ENCODE measurements at regions not wholly inside any gene's neighbourhood (a gene's known extent, or its start where the extent isn't known, plus 50 kb on each side); places are given as distances from the start of the nearest gene placed in this dataset.

DNA sequence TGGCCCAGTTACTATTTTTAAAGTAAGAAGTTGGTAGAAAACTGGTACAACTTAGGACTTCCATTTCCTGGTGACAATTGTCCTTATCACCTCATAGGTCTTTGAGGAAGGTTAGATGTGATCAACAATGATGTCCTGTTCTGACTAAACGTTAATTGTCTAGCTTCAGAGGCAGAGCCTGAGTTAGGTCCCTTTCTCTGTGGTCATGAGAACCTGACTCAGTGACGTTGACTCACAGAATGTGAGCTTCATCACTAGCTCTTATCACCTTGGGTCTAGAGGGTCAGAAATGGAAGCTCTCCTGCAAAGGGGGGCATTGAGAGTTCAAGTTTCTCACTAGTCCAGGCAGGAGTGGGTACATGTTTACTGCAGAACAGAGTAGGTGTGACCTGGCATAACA lies 60.6 kb upstream of the ATP8B1 start:
- Mint-ChIP-seq H3K4me1 (no peaks in the 10 kb centered on the region), H3K36me3 (no peaks in the 10 kb centered on the region), H3K27ac (no peak overlapping the region), H3K4me3 (no peak overlapping the region), H3K27me3 (peaks cover 5% of the 10 kb centered on the region), H3K9me3 (no peaks in the 10 kb centered on the region)
- DNase-seq (ENCODE audit: low spot score in 2 of 2) = no peak
- ATAC-seq (ENCODE audit: low read depth) = no peak

DNA sequence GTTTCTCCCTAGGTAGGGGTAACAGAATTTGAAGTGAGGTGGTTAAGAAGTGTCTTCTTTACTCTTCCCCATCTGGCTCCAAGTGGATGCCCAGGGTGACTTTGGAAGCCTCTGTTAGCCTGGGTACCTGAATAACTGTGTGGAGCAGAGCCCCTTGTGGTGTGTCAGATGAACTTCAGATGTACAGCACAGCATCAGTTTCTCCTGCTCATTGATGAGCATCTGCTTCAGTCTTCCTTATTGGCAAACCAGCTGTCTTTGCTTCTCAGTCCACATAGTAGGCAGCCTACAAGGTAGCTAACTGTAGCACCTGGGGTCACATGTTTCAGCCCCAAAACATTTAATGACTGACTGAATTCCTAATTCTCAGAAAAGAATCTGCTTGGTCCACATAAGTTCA lies 56.2 kb upstream of the ATP8B1 start:
- peaks cover 4% of the 10 kb centered on the region for H3K9me3 Mint-ChIP-seq
- no peaks in the 10 kb centered on the region for H3K36me3 Mint-ChIP-seq
- peaks cover 5% of the 10 kb centered on the region for H3K4me1 Mint-ChIP-seq
- no peak overlapping the region for H3K27ac Mint-ChIP-seq
- H3K27me3 Mint-ChIP-seq = peaks cover 5% of the 10 kb centered on the region
- DNase-seq (ENCODE audit: low spot score in 2 of 2) (no peak), ATAC-seq (ENCODE audit: low read depth) (peak; percentile 41)
- no peak overlapping the region for H3K4me3 Mint-ChIP-seq

DNA sequence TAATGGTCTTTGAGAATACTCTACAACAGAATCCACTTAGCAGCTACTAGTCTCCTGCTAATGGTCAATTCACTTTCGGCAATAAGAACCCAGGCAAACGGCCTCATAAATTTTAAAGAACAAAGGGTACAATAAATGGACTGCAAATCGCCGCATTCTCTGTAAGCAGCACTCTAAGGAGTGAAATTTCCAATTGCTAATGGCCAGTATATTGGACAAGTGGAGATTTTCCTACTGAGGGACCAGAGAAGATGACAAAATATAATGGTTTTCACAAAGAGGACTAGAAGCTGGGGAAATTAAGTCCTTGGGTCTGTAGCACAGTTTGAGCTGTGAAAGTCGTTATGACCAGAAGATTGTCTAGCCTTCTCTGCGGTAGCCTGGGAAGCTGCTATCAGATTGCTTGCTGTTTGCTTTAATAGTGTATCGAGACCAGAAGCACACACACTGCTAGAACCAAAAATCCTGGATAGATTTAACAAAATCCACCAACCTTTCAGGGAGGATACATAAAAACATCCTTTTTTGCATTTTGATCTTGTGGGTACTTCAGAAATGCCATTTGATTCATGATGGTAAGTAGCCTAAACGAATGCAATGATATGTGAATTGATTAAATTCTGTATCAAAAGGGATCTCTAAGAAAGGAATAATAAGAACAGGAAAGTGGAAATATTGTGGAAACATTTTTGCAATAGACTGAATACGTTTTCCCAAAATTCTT lies 53.6 kb upstream of the ATP8B1 start:
- DNase-seq (ENCODE audit: low spot score in 2 of 2) (no peak), ATAC-seq (ENCODE audit: low read depth) (no peak)
- no peak overlapping the region for H3K4me3 Mint-ChIP-seq
- H3K4me1 Mint-ChIP-seq = peaks cover 5% of the 10 kb centered on the region
- H3K27me3 Mint-ChIP-seq = no peaks in the 10 kb centered on the region
- H3K9me3 Mint-ChIP-seq = peaks cover 4% of the 10 kb centered on the region
- no peaks in the 10 kb centered on the region for H3K36me3 Mint-ChIP-seq
- H3K27ac Mint-ChIP-seq = no peak overlapping the region

DNA sequence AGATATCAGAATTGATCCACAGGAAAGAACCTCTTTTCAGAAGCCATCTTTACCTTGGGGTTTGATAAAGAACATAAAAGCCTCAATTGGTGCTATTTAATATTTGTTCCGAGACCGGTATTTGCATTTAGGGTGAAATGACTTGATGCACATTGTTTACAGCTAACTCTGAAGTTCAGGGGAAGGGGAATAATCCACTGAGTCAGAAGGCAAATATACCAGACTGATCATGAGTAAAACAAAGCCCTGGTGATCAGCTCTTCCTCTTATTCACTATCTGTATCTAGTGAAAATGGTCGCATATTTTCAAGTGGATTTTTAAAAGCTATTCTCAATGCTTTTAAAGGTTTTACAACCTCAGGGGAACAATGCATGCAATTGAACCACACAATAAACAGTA lies 53.0 kb upstream of the ATP8B1 start:
- H3K36me3 Mint-ChIP-seq = no peaks in the 10 kb centered on the region

DNA sequence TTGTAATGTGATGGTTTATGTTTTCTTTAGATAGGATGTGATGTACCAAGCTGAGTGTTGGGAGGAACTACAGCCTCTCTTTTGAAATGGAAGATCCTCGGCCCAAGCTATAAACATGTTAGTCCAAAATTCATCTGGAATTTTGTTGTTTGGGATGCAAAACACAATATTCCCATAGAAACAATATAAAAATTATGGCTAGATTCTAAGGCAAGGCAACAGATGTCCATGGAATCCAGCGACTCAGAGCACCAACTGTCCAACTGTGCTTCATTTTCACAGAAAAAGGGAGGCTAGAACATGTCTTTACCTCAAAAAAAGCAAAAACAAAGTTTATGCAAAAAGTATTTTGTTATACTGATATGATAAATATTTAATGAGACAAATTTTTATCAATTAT lies 52.4 kb upstream of the ATP8B1 start:
- no peak overlapping the region for H3K27ac Mint-ChIP-seq
- H3K27me3 Mint-ChIP-seq = no peaks in the 10 kb centered on the region
- peaks cover 4% of the 10 kb centered on the region for H3K9me3 Mint-ChIP-seq
- ATAC-seq (ENCODE audit: low read depth) = no peak
- peaks cover 5% of the 10 kb centered on the region for H3K4me1 Mint-ChIP-seq
- H3K36me3 Mint-ChIP-seq = no peaks in the 10 kb centered on the region
- no peak for DNase-seq (ENCODE audit: low spot score in 2 of 2)
- no peak overlapping the region for H3K4me3 Mint-ChIP-seq

More for the DNA sequence above, 53.0 kb upstream of the ATP8B1 start:
- H3K4me1 Mint-ChIP-seq = peaks cover 5% of the 10 kb centered on the region
- H3K9me3 Mint-ChIP-seq = peaks cover 4% of the 10 kb centered on the region
- ATAC-seq (ENCODE audit: low read depth) (no peak), DNase-seq (ENCODE audit: low spot score in 2 of 2) (no peak)
- no peak overlapping the region for H3K4me3 Mint-ChIP-seq
- no peaks in the 10 kb centered on the region for H3K27me3 Mint-ChIP-seq
- H3K27ac Mint-ChIP-seq = no peak overlapping the region

DNA sequence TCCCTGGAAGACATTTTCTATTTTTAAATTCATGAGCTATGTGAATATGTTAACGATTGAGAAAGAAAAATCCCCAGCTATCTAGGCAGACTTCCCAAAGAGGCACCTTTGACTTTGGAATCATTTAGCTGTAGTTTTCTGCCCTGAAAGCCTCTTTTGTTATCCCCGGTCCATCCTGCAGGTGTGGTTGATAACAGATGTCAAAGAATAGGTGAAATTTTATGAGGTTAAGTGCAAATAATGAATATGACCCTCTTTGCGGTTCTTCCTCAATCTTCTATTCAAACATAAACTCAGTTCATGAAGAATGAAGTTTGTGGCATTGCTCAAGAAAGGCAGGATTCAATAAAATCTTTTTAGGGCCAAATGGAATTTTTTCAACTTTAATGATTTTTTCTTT lies 51.6 kb upstream of the ATP8B1 start:
- Mint-ChIP-seq H3K9me3 (peaks cover 6% of the 10 kb centered on the region), H3K27ac (no peak overlapping the region), H3K4me3 (no peak overlapping the region), H3K4me1 (peaks cover 5% of the 10 kb centered on the region), H3K27me3 (no peaks in the 10 kb centered on the region), H3K36me3 (peaks cover 2% of the 10 kb centered on the region)
- no peak for DNase-seq (ENCODE audit: low spot score in 2 of 2)
- ATAC-seq (ENCODE audit: low read depth) = no peak

DNA sequence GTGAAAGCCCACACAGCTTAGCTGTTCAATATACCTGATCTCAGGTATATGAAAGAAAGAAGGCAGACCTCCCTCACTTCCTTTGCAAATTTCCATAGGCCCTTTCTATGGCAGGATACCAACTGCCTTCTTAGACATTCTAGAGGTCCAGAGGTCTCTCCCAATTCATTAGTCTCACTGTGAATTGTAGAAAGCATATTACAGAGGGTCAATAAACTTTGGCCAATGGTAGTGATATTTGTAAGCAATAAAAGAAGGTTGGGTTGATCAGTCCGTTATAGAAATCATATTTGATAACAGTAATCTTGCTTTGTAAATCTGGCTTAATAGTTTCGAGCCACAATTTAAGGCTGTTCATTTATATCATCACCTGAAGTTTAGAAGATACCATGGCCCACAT lies 50.7 kb upstream of the ATP8B1 start:
- Mint-ChIP-seq H3K4me3 (no peak overlapping the region), H3K27ac (no peak overlapping the region), H3K9me3 (peaks cover 6% of the 10 kb centered on the region), H3K4me1 (peaks cover 5% of the 10 kb centered on the region), H3K27me3 (no peaks in the 10 kb centered on the region), H3K36me3 (peaks cover 2% of the 10 kb centered on the region)
- DNase-seq (ENCODE audit: low spot score in 2 of 2) (no peak), ATAC-seq (ENCODE audit: low read depth) (no peak)

DNA sequence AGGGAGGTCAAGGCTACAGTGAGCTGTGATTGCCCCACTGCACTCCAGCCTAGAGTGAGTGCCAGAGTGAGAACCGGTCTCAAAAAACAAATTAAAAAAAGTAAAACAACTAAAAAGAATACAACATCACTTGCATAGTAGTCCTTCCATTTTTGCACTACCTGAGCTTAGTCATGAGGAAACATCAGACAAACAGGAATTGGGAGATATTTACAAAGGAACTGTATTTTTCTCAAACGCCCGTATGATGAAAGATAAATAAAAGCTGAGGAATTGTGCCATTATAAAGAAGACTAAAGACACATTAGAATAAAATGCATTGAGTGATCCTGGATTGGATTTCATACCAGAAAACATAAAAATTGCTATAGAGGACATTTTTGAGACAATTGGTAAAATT lies 50.0 kb upstream of the ATP8B1 start:
- DNase-seq (ENCODE audit: low spot score in 2 of 2) (no peak), ATAC-seq (ENCODE audit: low read depth) (no peak)
- Mint-ChIP-seq H3K36me3 (peaks cover 2% of the 10 kb centered on the region), H3K27ac (no peak overlapping the region), H3K9me3 (peaks cover 6% of the 10 kb centered on the region), H3K4me1 (peaks cover 5% of the 10 kb centered on the region), H3K27me3 (no peaks in the 10 kb centered on the region), H3K4me3 (no peak overlapping the region)
